GM19238 (cell line): ENCODE measurements at regions not wholly inside any gene's neighbourhood (a gene's known extent, or its start where the extent isn't known, plus 50 kb on each side); places are given as distances from the start of the nearest gene placed in this dataset.
"Not testable (repeated sequence)": the region's sequence is repeated elsewhere in the genome, so short reads cannot be mapped to it uniquely, and the experiment has no call there.

Source experiments
- DNase-seq: peaks from one replicate; pipeline ENCODE4 v3.0.0; 2011; ENCODE audit warnings: low spot score; ENCODE audit not compliant: insufficient read length

- DNase-seq: no peak
Measured at GRCh38 chr5:82659115-82659514, 381.0 kb upstream of the RPS23 start.

- no peak for DNase-seq
Measured at GRCh38 chr5:82657033-82657699, 379.0 kb upstream of the RPS23 start.

GRCh38 chr5:82656341-82656761, 378.2 kb upstream of the RPS23 start:
- no peak for DNase-seq

GRCh38 chr5:82655078-82655477, 376.9 kb upstream of the RPS23 start:
- no peak for DNase-seq

GRCh38 chr5:82649943-82650342, 371.8 kb upstream of the RPS23 start:
- no peak for DNase-seq

- DNase-seq: no peak
Measured at GRCh38 chr5:82644766-82645165, 366.6 kb upstream of the RPS23 start.

GRCh38 chr5:82644229-82644628, 366.1 kb upstream of the RPS23 start:
- DNase-seq: no peak

GRCh38 chr5:82642313-82642712, 364.2 kb upstream of the RPS23 start:
- no peak for DNase-seq

- peak; percentile 17 for DNase-seq
Measured at GRCh38 chr5:82641331-82642003, 363.3 kb upstream of the RPS23 start.

GRCh38 chr5:82640916-82641315, 362.8 kb upstream of the RPS23 start:
- no peak for DNase-seq

- DNase-seq: no peak
Measured at GRCh38 chr5:82639393-82640144, 361.4 kb upstream of the RPS23 start.

- no peak for DNase-seq
Measured at GRCh38 chr5:82636591-82636990, 358.4 kb upstream of the RPS23 start.

GRCh38 chr5:82635561-82636288, 357.6 kb upstream of the RPS23 start:
- DNase-seq: no peak

- no peak for DNase-seq
Measured at GRCh38 chr5:82628364-82628910, 350.3 kb upstream of the RPS23 start.

- not testable (repeated sequence) for DNase-seq
Measured at GRCh38 chr5:82626905-82627591, 348.9 kb upstream of the RPS23 start.

GRCh38 chr5:82626012-82626411, 347.9 kb upstream of the RPS23 start:
- not testable (repeated sequence) for DNase-seq

GRCh38 chr5:82624062-82624461, 345.9 kb upstream of the RPS23 start:
- DNase-seq: no peak

GRCh38 chr5:82622711-82623514, 344.8 kb upstream of the RPS23 start:
- DNase-seq: no peak

GRCh38 chr5:82622205-82622604, 344.1 kb upstream of the RPS23 start:
- DNase-seq: no peak
